HG03432 (cell line): ENCODE measurements at regions not wholly inside any gene's neighbourhood (a gene's known extent, or its start where the extent isn't known, plus 50 kb on each side); places are given as distances from the start of the nearest gene placed in this dataset.
"Not testable (repeated sequence)": the region's sequence is repeated elsewhere in the genome, so short reads cannot be mapped to it uniquely, and the experiment has no call there.

Source experiments
- ATAC-seq: cut with Tn5 transposase; IDR thresholded peaks from one replicate; pipeline ENCODE4 v1.9.1; 2021; ENCODE audit warnings: mild to moderate bottlenecking, moderate library complexity; ENCODE audit not compliant: unreplicated experiment

- ATAC-seq, result no peak
Observed at GRCh38 chr7:49099587-49100326, 175.4 kb downstream of the CDC14C start.

DNA sequence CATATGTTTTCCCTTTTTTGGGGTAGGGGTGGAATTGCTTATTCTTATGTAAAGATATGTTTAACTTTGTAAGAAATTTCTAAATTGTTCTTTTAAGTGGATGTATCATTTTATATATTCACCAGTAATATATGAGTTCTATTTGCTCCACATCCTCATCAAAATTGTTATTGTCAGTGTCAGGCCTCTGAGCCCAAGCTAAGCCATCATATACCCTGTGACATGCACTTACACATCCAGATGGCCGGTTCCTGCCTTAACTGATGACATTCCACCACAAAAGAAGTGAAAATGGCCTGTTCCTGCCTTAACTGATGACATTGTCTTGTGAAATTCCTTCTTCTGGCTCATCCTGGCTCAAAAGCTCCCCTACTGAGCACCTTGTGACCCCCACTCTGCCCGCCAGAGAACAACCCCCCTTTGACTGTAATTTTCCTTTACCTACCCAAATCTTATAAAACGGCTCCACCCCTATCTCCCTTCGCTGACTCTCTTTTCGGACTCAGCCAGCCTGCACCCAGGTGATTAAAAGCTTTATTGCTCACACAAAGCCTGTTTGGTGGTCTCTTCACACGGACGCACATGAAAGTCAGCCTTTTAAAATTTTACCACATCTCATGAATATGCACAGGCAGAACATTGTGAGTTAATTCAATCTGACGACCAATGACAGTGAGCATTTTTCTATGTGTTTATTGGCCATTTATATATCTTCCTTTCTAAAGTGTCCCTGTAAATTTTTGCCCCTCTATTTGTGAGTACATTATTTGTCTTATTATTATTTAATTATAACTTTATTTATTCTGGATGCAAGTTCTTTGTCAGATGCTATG lies 176.8 kb downstream of the CDC14C start:
- not testable (repeated sequence) for ATAC-seq

GRCh38 chr7:49102411-49102810 lies 178.1 kb downstream of the CDC14C start:
- ATAC-seq, result no peak

- no peak for ATAC-seq
Observed at GRCh38 chr7:49111706-49112105, 187.4 kb downstream of the CDC14C start.

- ATAC-seq, result no peak
Observed at GRCh38 chr7:49112222-49112621, 187.9 kb downstream of the CDC14C start.

GRCh38 chr7:49112647-49113046 lies 188.3 kb downstream of the CDC14C start:
- ATAC-seq, result no peak

GRCh38 chr7:49119706-49120105 lies 195.4 kb downstream of the CDC14C start:
- no peak for ATAC-seq

- no peak for ATAC-seq
Observed at GRCh38 chr7:49125246-49125645, 200.9 kb downstream of the CDC14C start.

- ATAC-seq, result no peak
Observed at GRCh38 chr7:49127359-49127913, 203.1 kb downstream of the CDC14C start.

- no peak for ATAC-seq
Observed at GRCh38 chr7:49137978-49138377, 213.6 kb downstream of the CDC14C start.

DNA sequence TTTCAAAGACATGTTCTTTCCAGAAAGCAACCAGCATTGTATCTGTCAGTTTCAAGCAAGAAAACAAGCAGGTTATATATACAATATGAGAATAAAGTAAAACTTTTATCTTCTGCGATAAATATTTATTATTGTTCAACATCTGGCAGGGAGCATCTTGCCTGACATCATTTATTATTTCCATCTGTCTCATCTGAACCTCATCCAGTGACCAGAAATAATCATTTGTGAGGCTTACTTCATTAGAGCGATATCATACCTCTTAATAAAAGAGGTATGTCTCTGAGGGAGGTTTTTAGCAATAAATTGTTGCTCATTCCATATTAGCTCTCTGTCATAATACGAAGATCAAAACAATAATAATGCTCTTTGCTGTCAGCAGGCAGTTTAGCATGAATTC lies 226.1 kb downstream of the CDC14C start:
- no peak for ATAC-seq

DNA sequence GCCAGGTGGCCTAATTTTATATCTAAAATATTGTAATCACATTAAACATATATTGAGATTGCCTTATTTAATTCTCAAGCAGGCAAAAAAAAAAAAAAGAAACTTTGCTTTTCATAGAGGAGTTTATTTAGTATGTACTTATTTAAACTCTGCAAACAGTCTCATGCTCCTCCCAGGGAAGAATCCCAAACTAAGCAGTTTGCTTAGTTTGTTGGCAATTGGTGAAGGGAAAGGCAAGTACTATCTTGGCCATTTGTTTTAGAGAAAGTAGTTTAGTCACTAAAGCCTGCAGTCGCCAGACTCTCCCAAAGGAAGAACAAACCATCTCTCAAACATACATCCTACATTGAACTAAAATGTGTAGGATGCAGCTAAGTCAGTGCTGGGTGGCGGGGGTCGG lies 226.8 kb downstream of the CDC14C start:
- ATAC-seq, result no peak

DNA sequence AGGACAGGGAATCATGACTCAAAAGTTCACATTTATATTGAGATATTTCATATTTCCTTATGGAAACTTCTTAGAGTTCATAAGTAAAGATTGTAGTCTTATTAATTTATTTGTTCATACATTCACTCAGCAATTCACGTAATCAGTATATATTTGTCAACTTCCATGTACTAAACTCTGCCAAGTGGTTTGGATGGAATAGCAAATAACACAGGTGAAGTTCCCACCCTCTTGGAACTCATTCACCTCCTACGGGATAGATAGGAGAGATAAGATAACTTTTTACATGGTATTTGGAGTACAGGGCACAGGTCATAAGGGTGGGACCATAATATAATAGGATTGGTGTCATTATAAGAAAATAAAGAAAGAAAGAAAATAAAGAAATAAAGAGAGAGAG lies 234.0 kb downstream of the CDC14C start:
- no peak for ATAC-seq

GRCh38 chr7:49159536-49159935 lies 235.2 kb downstream of the CDC14C start:
- no peak for ATAC-seq

- ATAC-seq, result no peak
Observed at GRCh38 chr7:49166441-49166840, 242.1 kb downstream of the CDC14C start.

- ATAC-seq, result no peak
Observed at GRCh38 chr7:49172639-49173038, 248.3 kb downstream of the CDC14C start.

DNA sequence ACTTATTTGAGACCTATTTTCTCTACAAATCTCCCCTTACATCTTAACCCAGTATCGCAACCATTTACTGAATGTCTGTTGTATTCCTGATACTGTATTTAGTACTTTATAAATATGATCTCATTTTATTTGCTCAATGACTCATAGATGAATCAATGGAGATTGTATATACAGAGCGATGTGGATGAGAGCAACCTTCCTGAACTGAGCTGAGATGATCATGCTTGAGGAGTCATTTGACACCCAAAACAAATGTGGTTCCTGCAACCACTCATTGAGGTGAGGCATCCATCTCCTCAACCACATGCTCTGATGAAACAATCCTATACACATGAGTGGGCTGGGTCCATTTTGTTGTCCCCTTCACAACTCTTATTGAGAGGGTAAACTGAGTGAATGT lies 250.0 kb downstream of the CDC14C start:
- no peak for ATAC-seq

GRCh38 chr7:49187543-49188268 lies 263.4 kb downstream of the CDC14C start:
- ATAC-seq, result no peak

DNA sequence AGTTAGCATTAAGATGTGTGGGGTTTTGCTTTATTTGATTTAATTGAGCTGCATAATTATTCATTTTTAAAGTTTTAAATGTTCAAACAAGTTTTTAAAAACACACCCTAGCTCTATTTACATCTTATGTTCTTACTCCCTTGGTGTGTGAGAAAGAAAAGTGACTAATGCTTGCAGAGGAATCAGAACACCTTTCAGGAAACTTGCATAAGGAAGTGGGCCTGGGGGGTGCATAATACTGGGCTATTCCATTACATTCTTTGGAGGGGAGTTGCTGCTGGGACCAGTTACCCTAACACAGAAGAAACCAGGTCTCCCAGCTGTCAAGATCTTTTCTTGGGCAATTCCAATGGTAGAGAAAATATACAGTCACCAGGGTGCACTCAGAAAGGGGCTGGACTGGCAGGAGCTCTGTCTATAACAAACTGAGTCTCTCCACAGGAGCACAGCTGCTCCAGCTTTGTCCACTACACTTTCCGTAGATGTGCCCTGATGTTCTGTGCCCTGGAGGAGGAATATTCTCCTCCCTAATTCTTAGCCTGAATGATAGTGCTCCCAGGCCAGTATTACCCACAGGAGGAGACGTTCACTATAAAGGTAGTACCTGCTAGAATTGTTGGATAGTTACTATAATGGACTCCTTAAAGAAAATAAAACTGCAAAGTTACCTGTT lies 304.2 kb downstream of the CDC14C start:
- ATAC-seq, result no peak

GRCh38 chr7:49229246-49229645 lies 304.9 kb downstream of the CDC14C start:
- no peak for ATAC-seq

DNA sequence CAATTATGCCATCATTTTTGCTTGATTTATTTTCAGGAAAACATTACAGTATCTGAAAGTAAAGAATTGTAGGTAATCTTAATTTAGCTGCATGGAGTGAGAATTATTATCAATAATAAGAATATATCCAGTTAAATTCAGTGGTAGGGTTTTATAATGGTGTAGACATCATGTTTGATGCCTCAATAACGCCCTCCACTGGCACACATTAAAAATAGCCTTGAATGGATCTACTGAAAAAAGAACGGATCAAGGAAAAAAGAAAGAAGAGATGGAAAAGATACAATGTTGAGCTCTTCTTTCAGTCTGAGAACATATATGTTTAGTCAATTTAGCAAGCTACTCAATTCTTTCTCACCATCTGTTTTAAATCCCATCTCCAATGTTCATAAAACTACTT lies 319.2 kb downstream of the CDC14C start:
- no peak for ATAC-seq
